ENCODE measurements at regions not wholly inside any gene's neighbourhood (a gene's known extent, or its start where the extent isn't known, plus 50 kb on each side); places are given as distances from the start of the nearest gene placed in this dataset.
"Not testable (repeated sequence)": the region's sequence is repeated elsewhere in the genome, so short reads cannot be mapped to it uniquely, and the experiment has no call there.

DNA sequence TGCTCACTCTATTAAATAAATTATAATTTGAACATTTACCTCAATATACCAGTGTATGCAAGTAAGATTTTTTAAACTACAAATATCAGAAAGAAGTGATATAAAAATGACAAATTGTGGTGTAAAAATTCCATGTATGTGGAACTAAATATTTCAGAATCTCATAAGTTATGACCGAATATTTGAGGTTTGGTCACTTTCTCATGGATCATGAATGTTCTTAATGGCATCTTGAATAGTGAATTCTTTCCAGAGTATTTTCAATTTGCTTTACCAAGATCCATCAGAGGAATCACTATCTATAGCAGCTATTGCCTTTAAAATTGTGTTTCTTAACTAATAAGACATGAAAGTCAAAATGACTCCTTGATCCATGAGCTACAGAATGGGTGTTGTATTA, 950.6 kb downstream of the TBC1D32 start:
- H3K4me3 ChIP-seq (ENCODE audit: low read length in 3 of 3) = no peak overlapping the region
- TF ChIP-seq, protein P1, sequence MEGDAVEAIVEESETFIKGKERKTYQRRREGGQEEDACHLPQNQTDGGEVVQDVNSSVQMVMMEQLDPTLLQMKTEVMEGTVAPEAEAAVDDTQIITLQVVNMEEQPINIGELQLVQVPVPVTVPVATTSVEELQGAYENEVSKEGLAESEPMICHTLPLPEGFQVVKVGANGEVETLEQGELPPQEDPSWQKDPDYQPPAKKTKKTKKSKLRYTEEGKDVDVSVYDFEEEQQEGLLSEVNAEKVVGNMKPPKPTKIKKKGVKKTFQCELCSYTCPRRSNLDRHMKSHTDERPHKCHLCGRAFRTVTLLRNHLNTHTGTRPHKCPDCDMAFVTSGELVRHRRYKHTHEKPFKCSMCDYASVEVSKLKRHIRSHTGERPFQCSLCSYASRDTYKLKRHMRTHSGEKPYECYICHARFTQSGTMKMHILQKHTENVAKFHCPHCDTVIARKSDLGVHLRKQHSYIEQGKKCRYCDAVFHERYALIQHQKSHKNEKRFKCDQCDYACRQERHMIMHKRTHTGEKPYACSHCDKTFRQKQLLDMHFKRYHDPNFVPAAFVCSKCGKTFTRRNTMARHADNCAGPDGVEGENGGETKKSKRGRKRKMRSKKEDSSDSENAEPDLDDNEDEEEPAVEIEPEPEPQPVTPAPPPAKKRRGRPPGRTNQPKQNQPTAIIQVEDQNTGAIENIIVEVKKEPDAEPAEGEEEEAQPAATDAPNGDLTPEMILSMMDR (IDR thresholded peaks at IDR 0.05; ENCODE audit: borderline replicate concordance, extremely low read depth, insufficient read depth) = no peak
- no peaks in the 10 kb centered on the region for H3K36me3 ChIP-seq (ENCODE audit: control insufficient read depth in 2 of 3, insufficient read depth in 3 of 3, low read length in 3 of 3)
- H3K9me3 ChIP-seq (ENCODE audit: control insufficient read depth in 2 of 3, insufficient read depth in 1 of 3, low read length in 3 of 3) = no peaks in the 10 kb centered on the region
- no peaks in the 10 kb centered on the region for H3K4me1 ChIP-seq (ENCODE audit: control insufficient read depth in 2 of 3, insufficient read depth in 2 of 3, low read depth in 1 of 3, low read length in 3 of 3)
- intact Hi-C loops (cut with DNase I) = no loop called here
- no peak overlapping the region for H3K9ac ChIP-seq (ENCODE audit: low read length in 3 of 3)
- FAIRE-seq (no peak), DNase-seq (no peak)
- no peak overlapping the region for H3K27ac ChIP-seq (ENCODE audit: low read depth in 2 of 2, low read length in 2 of 2)
- H3K27me3 ChIP-seq (ENCODE audit: control insufficient read depth, insufficient read depth, low read length) = no peaks in the 10 kb centered on the region

DNA sequence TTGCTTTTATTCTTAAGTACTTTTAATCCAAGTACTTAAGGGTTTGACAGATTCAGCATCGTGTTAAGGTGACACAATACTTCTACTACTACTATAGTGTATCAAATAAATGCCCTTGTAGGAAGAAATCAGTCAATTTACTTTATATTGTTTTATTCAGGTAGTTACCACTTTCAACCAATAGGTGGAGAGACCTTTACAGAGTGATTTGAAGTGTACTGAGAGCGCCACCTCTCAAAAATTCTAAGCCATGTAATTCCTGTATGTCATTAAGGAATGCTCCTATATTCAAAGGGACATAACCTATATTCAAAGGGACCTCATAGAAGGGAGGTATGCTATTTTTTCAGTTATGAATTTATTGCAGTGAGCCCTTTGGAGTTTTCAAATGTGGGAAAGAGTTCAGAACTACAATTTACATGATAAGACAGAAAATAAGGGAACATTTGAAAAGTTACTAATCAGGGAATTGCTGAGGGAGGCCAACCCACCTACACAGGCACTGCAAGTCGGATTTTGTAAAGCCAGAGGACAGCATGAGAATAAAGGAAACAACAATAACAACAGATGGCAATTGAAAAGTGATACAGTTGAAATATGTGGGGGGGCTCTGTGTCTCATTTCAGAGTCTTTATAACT, 955.6 kb downstream of the TBC1D32 start:
- H3K27me3 ChIP-seq (ENCODE audit: control insufficient read depth, insufficient read depth, low read length) = no peaks in the 10 kb centered on the region
- H3K27ac ChIP-seq (ENCODE audit: low read depth in 2 of 2, low read length in 2 of 2) = no peak overlapping the region
- intact Hi-C loops (cut with DNase I) = no loop called here
- no peak overlapping the region for H3K9ac ChIP-seq (ENCODE audit: low read length in 3 of 3)
- peak in 2 of 5 donors; percentile 16 to 28 for DNase-seq
- no peaks in the 10 kb centered on the region for H3K36me3 ChIP-seq (ENCODE audit: control insufficient read depth in 2 of 3, insufficient read depth in 3 of 3, low read length in 3 of 3)
- TF ChIP-seq, protein P1 (IDR thresholded peaks at IDR 0.05; ENCODE audit: borderline replicate concordance, extremely low read depth, insufficient read depth) = no peak
- no peaks in the 10 kb centered on the region for H3K4me1 ChIP-seq (ENCODE audit: control insufficient read depth in 2 of 3, insufficient read depth in 2 of 3, low read depth in 1 of 3, low read length in 3 of 3)
- no peak overlapping the region for H3K4me3 ChIP-seq (ENCODE audit: low read length in 3 of 3)
- no peaks in the 10 kb centered on the region for H3K9me3 ChIP-seq (ENCODE audit: control insufficient read depth in 2 of 3, insufficient read depth in 1 of 3, low read length in 3 of 3)
- FAIRE-seq = no peak

DNA sequence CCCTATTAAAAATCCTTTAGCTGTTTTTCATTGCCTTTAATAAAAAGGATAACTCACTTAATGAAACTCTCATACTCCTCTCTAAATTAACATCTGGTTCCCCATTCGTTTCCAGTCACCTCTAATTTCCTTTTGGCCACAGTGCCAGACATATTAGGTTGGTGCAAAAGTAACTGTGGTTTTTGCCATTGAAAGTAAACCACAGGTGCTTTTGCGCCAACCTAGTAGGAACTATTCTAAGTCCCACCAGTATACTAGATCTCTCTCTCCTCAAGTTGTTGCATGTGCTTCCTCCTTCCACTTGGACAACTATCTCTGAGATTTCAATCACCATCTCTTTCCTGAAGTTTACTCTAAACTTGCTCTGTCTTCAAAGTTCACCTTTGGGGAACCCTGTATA, 961.1 kb downstream of the TBC1D32 start:
- no peak overlapping the region for H3K9ac ChIP-seq (ENCODE audit: low read length in 3 of 3)
- TF ChIP-seq, protein P1 (IDR thresholded peaks at IDR 0.05; ENCODE audit: borderline replicate concordance, extremely low read depth, insufficient read depth) = no peak
- no peaks in the 10 kb centered on the region for H3K36me3 ChIP-seq (ENCODE audit: control insufficient read depth in 2 of 3, insufficient read depth in 3 of 3, low read length in 3 of 3)
- H3K27ac ChIP-seq (ENCODE audit: low read depth in 2 of 2, low read length in 2 of 2) = no peak overlapping the region
- no peaks in the 10 kb centered on the region for H3K4me1 ChIP-seq (ENCODE audit: control insufficient read depth in 2 of 3, insufficient read depth in 2 of 3, low read depth in 1 of 3, low read length in 3 of 3)
- intact Hi-C loops (cut with DNase I) = no loop called here
- no peaks in the 10 kb centered on the region for H3K9me3 ChIP-seq (ENCODE audit: control insufficient read depth in 2 of 3, insufficient read depth in 1 of 3, low read length in 3 of 3)
- DNase-seq (no peak), FAIRE-seq (no peak)
- no peaks in the 10 kb centered on the region for H3K27me3 ChIP-seq (ENCODE audit: control insufficient read depth, insufficient read depth, low read length)
- H3K4me3 ChIP-seq (ENCODE audit: low read length in 3 of 3) = no peak overlapping the region

DNA sequence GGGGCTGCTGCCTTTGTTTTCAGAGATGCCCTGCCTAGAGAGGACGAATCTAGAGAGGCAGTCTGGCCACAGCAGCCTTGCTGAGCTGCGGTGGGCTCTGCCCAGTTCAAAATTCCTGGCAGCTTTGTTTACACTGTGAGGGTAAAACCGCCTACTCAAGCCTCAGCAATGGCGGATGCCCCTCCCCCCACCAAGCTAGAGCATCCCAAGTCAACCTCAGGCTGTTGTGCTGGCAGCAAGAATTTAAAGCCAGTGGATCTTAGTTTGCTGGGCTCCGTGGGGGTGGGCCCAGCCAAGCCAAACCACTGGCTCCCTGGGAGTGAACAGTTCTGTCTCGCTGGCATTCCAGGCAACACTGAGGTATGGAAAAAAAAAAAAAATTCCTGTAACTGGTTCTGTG, 970.9 kb downstream of the TBC1D32 start:
- intact Hi-C loops (cut with DNase I) = no loop called here
- H3K9ac ChIP-seq (ENCODE audit: low read length in 3 of 3) = no peak overlapping the region
- no peaks in the 10 kb centered on the region for H3K27me3 ChIP-seq (ENCODE audit: control insufficient read depth, insufficient read depth, low read length)
- peaks cover 0 to 9% (median 2%) of the 10 kb centered on the region in 3 donors for H3K9me3 ChIP-seq (ENCODE audit: control insufficient read depth in 2 of 3, insufficient read depth in 1 of 3, low read length in 3 of 3)
- H3K27ac ChIP-seq (ENCODE audit: low read depth in 2 of 2, low read length in 2 of 2) = no peak overlapping the region
- no peak overlapping the region for H3K4me3 ChIP-seq (ENCODE audit: low read length in 3 of 3)
- FAIRE-seq (no peak), DNase-seq (no peak)
- no peaks in the 10 kb centered on the region for H3K36me3 ChIP-seq (ENCODE audit: control insufficient read depth in 2 of 3, insufficient read depth in 3 of 3, low read length in 3 of 3)
- no peaks in the 10 kb centered on the region for H3K4me1 ChIP-seq (ENCODE audit: control insufficient read depth in 2 of 3, insufficient read depth in 2 of 3, low read depth in 1 of 3, low read length in 3 of 3)
- TF ChIP-seq, protein P1 (IDR thresholded peaks at IDR 0.05; ENCODE audit: borderline replicate concordance, extremely low read depth, insufficient read depth) = no peak

DNA sequence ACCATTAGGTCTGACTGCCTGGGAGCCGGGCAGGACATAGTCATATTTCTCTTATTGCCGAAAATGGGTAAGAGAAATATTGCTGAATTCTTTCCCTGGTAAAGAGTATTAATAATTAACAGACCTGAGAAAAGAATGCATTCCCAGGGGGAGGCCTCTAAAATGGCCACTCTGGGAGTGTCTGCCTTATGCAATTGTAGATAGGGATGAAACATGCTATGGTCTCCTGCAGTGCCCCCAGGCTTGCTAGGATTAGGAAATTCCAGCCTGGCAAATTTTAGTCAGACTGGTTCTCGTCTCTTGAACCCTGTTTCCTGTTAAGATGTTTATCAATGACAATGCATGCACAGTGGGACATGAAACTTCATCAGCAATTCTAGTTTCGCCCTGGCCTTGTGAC, 975.7 kb downstream of the TBC1D32 start:
- H3K27me3 ChIP-seq (ENCODE audit: control insufficient read depth, insufficient read depth, low read length); H3K27ac ChIP-seq (ENCODE audit: low read depth in 2 of 2, low read length in 2 of 2); H3K36me3 ChIP-seq (ENCODE audit: control insufficient read depth in 2 of 3, insufficient read depth in 3 of 3, low read length in 3 of 3); DNase-seq; H3K4me3 ChIP-seq (ENCODE audit: low read length in 3 of 3); H3K9ac ChIP-seq (ENCODE audit: low read length in 3 of 3); FAIRE-seq; intact Hi-C loops (cut with DNase I); H3K4me1 ChIP-seq (ENCODE audit: control insufficient read depth in 2 of 3, insufficient read depth in 2 of 3, low read depth in 1 of 3, low read length in 3 of 3): not testable (repeated sequence)
- H3K9me3 ChIP-seq (ENCODE audit: control insufficient read depth in 2 of 3, insufficient read depth in 1 of 3, low read length in 3 of 3) = peaks cover 0 to 14% (median 2%) of the 10 kb centered on the region in 3 donors

Data from kidney (tissue), 13 donors.